Progenitor cell of endocrine pancreas (in vitro differentiated cells): ENCODE measurements at regions not wholly inside any gene's neighbourhood (a gene's known extent, or its start where the extent isn't known, plus 50 kb on each side); places are given as distances from the start of the nearest gene placed in this dataset.
A peak's percentile ranks its signal among the peaks of the same experiment; 100 is the strongest.

ENCODE experiments used
- DNase-seq: peaks from one replicate; pipeline ENCODE4 v3.0.0; 2021; ENCODE audit warnings: low spot score; ENCODE audit not compliant: unreplicated experiment
- H3K27ac Mint-ChIP-seq: 2 replicates; pipeline ENCODE4 v1.8.0; 2021; ENCODE audit warnings: mild to moderate bottlenecking, moderate library complexity, mixed read lengths
- H3K27me3 Mint-ChIP-seq: 2 replicates; pipeline ENCODE4 v1.8.0; 2021; ENCODE audit warnings: mixed read lengths
- H3K36me3 Mint-ChIP-seq: 2 replicates; pipeline ENCODE4 v1.8.0; 2022; ENCODE audit warnings: mixed read lengths; ENCODE audit not compliant: insufficient read depth
- H3K4me1 Mint-ChIP-seq: 2 replicates; pipeline ENCODE4 v1.8.0; 2021; ENCODE audit warnings: low read depth, mixed read lengths
- H3K4me3 Mint-ChIP-seq: 2 replicates; pipeline ENCODE4 v1.8.0; 2021; ENCODE audit warnings: low read depth, mild to moderate bottlenecking, moderate library complexity, mixed read lengths
- H3K9me3 Mint-ChIP-seq: 2 replicates; pipeline ENCODE4 v1.8.0; 2021; ENCODE audit warnings: low read depth, mixed read lengths
- TF ChIP-seq, protein P1 (sequence below): fragments of 200-600 bp; sonication (generic); IDR thresholded peaks from one replicate; pipeline ENCODE4 v1.5.0; 2021; ENCODE audit warnings: antibody characterized with exemption, mild to moderate bottlenecking; ENCODE audit not compliant: unreplicated experiment

DNA sequence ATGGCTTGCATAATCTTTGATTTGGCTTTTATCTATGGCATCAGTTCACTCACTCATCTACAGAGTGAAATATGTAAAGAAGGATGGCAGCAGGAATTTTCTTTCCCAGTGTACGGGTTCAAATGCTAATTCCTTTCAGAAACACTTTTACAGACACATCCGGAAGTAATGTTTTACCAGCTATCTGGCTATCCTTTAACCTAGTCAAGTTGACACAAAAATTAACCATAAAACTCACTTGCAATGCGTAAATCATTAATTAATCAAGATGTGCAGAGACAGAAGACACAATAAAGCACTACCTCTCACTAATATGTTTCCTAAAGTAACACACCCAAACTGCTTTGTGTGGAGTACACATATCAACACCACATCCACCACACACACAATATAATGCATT, 378.9 kb upstream of the ANO3 start:
- no peaks in the 10 kb centered on the region for H3K27me3 Mint-ChIP-seq
- no peaks in the 10 kb centered on the region for H3K36me3 Mint-ChIP-seq
- H3K9me3 Mint-ChIP-seq = peaks cover 20% of the 10 kb centered on the region
- no peak for DNase-seq
- H3K4me3 Mint-ChIP-seq = no peak overlapping the region
- H3K4me1 Mint-ChIP-seq = peaks cover 2% of the 10 kb centered on the region
- TF ChIP-seq, protein P1, sequence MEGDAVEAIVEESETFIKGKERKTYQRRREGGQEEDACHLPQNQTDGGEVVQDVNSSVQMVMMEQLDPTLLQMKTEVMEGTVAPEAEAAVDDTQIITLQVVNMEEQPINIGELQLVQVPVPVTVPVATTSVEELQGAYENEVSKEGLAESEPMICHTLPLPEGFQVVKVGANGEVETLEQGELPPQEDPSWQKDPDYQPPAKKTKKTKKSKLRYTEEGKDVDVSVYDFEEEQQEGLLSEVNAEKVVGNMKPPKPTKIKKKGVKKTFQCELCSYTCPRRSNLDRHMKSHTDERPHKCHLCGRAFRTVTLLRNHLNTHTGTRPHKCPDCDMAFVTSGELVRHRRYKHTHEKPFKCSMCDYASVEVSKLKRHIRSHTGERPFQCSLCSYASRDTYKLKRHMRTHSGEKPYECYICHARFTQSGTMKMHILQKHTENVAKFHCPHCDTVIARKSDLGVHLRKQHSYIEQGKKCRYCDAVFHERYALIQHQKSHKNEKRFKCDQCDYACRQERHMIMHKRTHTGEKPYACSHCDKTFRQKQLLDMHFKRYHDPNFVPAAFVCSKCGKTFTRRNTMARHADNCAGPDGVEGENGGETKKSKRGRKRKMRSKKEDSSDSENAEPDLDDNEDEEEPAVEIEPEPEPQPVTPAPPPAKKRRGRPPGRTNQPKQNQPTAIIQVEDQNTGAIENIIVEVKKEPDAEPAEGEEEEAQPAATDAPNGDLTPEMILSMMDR = no peak
- H3K27ac Mint-ChIP-seq = no peak overlapping the region

DNA sequence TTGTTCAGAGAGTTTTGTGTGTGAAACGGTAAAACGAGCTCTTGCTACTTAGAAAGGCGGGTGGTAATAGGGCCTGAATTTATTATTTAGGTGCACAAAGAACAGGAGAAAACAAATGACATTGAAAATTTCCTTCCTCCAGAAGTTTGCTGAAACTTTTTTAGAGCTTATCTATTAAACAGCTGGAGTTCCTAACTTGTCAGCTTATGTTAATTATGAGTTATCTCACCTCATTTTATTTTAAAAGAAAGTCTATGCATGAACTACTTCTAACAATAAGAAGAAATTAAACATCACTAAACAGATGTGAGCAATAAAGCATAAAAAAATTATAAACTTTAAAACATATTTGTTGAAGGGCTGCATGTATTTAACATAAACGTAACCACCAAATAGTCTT, 373.9 kb upstream of the ANO3 start:
- no peaks in the 10 kb centered on the region for H3K36me3 Mint-ChIP-seq
- H3K27me3 Mint-ChIP-seq = no peaks in the 10 kb centered on the region
- H3K4me3 Mint-ChIP-seq = no peak overlapping the region
- TF ChIP-seq, protein P1 = no peak
- peaks cover 2% of the 10 kb centered on the region for H3K4me1 Mint-ChIP-seq
- no peaks in the 10 kb centered on the region for H3K9me3 Mint-ChIP-seq
- DNase-seq = no peak
- H3K27ac Mint-ChIP-seq = no peak overlapping the region

DNA sequence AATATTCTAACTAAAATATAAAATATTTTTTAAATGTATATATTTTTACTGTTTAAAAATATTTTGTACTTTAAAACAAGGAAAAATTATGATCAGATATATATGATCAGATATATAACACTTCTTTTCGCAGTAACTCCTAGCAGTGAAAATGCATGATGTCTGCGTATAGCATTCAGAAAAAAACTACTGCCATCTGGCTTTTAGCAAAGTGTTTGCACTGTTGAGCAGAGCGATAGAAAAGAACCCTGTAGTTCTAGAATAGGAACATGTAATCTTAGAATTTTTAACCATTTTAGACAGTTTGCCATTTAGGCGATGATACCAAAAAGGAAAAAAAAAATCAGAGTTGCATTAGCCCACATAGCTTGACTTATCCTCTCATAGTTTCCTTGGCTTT, 370.4 kb upstream of the ANO3 start:
- H3K4me1 Mint-ChIP-seq = peaks cover 2% of the 10 kb centered on the region

DNA sequence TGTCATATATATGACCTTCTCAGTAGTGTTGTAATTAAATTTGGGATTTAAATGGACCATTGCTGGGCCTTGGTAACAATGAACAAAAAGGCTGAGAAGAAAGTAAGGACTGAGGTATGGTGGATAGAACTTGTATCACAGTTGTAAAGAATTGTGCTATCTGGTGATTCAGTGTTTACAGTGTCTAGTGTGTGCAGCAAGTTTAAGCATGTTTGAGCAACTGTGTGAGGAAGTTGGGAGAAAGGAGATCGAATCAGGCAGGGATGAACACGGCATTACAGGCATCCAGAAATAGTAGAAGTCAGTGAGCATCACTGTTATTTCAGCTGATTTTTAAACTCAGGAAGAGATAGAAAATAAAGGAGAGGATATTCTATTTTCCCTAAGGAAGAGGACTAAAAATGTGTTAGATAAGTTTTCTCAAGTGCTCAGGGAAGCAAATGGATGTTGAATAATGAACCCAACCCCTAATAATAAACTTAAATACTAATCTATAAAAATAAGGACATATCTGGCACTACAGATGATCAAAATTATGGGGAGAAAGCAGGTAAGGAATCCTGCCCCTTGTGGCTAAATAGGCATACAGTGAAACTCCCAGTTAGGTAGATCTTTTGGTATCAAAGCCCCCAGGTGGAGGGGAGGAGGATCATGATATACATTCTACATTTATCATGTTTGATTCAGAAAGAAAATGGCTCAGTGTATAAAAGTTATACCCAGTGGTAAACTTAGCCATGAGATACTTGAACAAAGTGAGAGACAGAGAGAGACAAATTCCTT, 361.0 kb upstream of the ANO3 start:
- peaks cover 4% of the 10 kb centered on the region for H3K9me3 Mint-ChIP-seq
- no peak overlapping the region for H3K27ac Mint-ChIP-seq
- H3K4me1 Mint-ChIP-seq = peaks cover 4% of the 10 kb centered on the region
- H3K36me3 Mint-ChIP-seq = no peaks in the 10 kb centered on the region
- H3K4me3 Mint-ChIP-seq = no peak overlapping the region
- DNase-seq = no peak
- TF ChIP-seq, protein P1 = peak; percentile 59
- H3K27me3 Mint-ChIP-seq = no peaks in the 10 kb centered on the region

More for the DNA sequence above, 370.4 kb upstream of the ANO3 start:
- no peaks in the 10 kb centered on the region for H3K9me3 Mint-ChIP-seq
- H3K36me3 Mint-ChIP-seq = no peaks in the 10 kb centered on the region
- no peak overlapping the region for H3K27ac Mint-ChIP-seq
- no peak for DNase-seq
- no peaks in the 10 kb centered on the region for H3K27me3 Mint-ChIP-seq
- no peak overlapping the region for H3K4me3 Mint-ChIP-seq
- TF ChIP-seq, protein P1 = peak; percentile 19

DNA sequence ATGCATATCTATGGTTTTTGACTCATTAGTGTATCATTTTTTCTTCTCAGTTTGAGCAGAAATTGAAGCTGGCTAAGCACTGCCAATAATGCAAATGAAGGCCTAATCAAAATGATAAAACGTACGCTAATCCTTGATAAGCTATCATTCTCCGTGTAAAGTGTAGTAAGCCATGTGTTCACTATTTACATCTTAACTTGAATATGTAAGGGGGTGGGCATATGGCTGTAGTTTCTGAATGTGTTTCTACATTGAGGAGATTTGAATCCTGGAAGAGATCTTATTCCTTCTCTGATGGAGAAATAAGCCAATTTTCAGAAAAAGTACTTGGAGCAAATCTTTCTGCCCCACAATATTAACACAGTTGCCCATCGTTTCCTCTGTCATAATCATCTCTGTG, 351.8 kb upstream of the ANO3 start:
- H3K9me3 Mint-ChIP-seq = no peaks in the 10 kb centered on the region
- no peak overlapping the region for H3K4me3 Mint-ChIP-seq
- DNase-seq = no peak
- TF ChIP-seq, protein P1 = no peak
- peaks cover 16% of the 10 kb centered on the region for H3K4me1 Mint-ChIP-seq
- no peak overlapping the region for H3K27ac Mint-ChIP-seq
- no peaks in the 10 kb centered on the region for H3K27me3 Mint-ChIP-seq
- H3K36me3 Mint-ChIP-seq = no peaks in the 10 kb centered on the region
